Middle frontal gyrus (tissue), 1 donor: ENCODE measurements at regions not wholly inside any gene's neighbourhood (a gene's known extent, or its start where the extent isn't known, plus 50 kb on each side); places are given as distances from the start of the nearest gene placed in this dataset.
"Not testable (repeated sequence)": the region's sequence is repeated elsewhere in the genome, so short reads cannot be mapped to it uniquely, and the experiment has no call there.

Source experiments
- DNase-seq: peaks from one replicate; pipeline ENCODE4 v3.0.0-alpha.2; 2015; ENCODE audit warnings: low spot score; ENCODE audit errors: extremely low spot score

DNA sequence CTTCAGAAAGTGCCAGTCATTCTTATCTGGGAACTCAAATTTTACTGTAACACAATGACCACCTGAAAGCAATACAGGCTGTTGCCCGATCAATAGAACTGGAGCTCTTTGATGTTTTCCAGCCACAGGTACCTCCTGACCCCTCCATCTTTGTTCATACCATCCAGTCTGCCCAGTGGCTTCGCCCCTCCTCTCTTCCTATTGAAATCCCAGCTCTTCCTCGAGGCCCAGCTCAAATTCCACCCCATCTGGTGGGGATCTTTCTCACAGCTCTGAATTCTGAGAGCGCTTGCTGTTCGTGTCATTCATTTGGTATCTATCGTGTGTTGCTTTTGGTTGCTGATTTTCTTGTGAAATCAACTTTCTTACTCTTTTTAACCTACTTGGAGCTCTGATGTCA, 87.9 kb upstream of the CNKSR3 start:
- DNase-seq: no peak

DNA sequence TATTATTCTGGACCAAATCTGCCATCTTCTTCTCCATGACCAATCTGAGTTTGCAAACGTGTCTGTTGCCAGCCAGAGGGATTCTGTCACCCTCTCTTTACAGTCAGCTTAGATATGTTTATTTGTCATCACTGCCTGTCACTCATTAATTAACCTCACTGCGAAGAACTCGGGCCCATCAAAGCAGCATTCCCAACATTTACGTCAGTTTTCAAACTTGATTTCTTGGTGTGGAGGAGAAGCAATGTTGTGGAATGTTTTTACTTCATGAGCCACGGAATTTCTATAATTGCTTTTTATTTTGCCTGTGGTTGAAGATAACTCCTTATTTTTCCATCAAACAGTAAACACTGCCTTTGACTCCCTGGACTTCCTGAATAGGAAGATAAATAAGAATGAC, 91.8 kb upstream of the CNKSR3 start:
- DNase-seq: no peak

DNA sequence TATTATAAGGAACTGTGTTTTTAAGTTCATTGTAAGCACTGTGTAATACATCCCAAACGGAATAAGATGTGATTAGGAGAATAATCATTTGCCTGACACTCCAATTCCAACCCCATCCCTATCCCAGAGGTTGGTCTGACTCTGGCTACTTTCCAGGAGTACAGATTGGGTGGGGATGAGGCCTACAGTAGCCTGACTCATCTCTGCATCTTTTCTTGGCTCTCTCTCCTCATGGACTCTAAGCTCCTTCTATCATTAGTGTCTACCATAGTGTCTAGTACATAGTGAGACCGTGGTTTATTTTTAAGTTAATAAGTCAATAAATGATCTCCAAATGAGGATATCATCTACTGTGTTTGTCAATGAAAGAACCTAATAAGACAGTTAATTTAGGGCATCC, 92.2 kb upstream of the CNKSR3 start:
- DNase-seq: no peak

DNA sequence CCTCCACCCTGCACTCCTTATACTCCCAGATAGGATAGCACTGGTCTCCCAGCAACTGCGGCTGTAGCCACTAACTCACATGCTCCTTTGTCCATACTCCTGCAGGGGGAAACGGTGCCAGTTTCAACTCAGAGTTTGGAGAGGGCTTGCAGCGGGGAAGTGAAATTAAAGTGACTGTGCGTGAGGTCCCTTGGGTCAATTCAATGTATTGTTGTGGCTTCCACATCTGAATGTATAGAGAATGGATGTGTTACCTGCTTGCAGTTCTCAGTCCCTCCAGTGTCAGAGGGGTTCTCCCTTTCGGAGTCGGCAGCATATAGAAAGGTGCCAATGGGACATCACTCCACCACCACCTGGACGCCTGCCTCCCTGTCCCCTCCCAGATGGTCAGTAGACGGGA, 93.6 kb upstream of the CNKSR3 start:
- no peak for DNase-seq

DNA sequence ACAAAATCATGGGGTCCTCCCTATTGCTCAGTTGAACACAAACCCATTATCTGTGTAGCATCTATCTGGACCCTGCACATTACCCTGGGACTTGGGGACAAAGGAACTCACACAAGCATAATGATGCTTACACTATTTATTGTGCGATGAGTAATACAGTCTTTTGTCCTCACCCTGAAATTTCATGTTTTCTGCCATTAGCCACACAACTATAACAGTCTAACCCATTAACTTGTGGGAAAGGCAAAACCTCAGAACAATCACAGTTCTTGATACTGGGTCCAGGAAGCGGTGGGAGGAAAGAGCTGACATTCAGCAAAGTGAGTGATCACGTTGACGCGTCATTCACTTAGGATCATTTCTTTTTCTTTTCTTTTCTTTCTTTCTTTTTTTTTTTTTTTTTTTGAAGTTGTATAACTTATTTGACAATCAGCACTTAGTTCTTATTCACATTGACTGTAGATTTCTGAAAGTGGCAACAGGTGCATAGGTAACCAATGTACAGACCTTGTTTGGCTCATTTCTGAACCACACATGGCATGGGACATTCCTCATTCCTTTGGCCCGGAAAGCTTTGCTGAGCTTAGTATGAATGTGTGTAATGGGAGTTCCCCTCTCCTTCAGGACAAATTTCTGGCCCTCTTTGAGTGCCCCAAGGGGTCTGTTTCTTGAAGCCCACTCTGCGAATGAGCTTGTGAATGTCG, 94.8 kb upstream of the CNKSR3 start:
- DNase-seq: no peak

DNA sequence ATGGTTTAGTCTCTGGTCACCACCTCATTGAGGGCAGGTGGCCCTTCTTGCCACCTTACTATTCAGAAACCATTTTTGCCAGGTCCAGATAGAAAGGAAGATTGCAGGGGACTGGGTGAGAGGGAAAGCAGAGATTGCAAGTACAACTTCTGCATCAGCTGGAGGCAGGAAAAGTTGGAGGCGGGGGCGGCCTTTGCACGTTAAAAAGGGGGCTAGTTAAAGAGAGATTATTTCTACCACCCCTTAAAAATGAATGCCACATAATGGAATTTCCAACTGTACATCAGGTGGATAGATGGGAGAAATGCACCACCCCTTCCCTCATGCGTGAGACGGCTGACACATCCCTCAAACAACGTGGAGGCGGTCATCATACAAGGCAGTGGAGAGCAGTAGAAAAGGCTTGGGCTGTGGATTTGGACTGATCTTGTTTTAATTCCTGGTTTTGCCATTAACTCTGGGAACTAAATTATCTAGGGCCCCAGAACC, 95.4 kb upstream of the CNKSR3 start:
- no peak for DNase-seq

DNA sequence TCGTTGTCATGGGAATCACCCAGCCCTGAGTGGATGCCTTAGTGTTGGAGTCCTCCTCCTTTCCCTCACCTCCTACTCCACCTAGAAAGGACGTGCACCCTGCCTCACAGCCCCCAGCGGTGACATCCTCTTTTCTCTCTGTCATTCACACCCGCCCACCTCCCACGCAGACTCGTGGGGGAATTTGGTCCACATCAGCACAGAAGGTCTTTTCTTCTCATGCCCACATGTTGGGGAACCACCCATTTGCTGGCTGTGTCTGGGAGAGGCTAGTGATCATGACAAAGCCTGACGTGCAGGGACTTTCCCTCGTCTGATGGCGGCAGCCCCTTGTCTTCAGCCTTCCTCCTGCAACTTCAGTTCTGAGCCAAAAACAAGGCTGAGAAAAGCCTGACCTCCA, 96.0 kb upstream of the CNKSR3 start:
- no peak for DNase-seq

DNA sequence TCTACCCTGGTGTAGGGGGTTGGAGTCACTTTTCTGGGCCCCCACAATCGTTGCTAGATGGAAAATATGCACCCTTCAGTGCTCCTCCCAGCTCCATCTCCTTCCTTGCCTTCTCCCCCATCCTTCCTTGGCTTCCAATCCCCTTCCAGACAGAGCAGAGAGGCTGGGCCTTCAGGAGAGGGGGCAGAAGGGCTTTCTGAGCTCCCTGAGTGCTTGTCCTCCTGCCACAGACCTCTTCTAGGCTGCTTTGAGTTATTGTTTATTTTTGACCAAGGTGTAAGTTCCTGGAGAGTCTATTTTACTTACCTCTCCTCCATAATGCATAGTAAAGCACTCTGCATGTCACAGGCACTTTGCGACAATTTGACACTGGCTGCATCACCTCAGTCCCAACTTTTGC, 96.4 kb upstream of the CNKSR3 start:
- no peak for DNase-seq

DNA sequence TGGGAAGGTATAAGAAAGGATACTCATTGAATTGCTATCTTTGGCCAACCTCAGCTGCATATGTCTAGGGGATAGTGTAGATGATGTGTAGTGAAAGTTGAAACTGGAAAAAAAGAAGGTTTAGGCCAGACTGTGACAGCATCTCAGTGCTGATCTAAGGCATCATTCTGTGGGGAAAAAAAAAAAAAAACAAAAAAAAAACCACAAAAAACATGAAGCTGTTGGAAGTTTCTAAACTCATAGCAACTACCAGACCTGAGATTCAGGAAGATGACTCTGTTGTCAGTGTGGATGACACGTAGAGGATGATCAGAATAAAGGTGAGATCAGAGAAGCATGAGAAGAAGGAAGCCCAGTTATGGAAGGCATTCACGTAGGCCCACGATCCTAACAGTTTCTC, 100.8 kb upstream of the CNKSR3 start:
- DNase-seq: no peak

DNA sequence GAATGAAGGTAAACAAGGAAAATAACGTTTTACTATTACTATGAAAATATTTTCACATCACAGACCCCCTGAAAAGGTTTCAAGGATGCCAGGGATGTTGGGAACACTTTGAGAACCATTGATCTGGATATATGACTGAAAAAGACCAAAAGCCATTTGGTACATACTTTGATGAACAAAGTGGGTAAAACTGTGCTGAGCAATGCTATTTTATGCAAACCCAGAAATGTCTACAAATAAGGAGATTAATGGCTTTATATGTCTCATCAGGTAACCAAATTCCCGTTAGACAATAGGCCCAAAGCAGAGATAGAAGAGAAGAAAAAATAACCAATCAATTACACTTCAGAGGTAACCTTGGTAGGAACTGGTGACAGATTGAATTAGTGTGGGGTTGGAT, 101.4 kb upstream of the CNKSR3 start:
- no peak for DNase-seq

DNA sequence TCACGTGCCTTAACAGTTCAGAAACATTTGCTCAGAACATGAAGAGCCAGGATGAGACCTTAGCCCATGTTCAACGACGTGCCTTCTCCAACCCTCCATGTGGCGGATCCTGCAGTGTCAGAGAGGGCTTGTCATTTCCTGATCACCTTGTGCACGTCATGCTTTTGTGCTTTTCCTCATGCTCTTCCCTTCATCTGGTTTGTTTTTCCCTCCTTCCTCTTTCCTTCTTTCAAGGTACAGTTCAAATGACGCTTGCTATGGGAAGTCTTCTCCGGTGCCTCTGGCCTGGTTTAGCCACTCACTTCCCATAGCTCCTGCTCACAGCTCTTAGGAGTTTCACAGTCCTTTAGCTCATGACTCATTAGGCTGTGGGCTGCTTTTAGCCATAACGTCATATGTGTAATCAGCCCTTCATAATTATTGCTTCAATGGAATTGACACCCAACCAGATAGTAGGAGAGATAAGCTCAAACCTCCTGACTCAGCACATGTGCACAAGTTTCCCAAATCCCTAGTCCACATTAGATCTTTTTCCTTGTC, 102.7 kb upstream of the CNKSR3 start:
- DNase-seq: no peak

DNA sequence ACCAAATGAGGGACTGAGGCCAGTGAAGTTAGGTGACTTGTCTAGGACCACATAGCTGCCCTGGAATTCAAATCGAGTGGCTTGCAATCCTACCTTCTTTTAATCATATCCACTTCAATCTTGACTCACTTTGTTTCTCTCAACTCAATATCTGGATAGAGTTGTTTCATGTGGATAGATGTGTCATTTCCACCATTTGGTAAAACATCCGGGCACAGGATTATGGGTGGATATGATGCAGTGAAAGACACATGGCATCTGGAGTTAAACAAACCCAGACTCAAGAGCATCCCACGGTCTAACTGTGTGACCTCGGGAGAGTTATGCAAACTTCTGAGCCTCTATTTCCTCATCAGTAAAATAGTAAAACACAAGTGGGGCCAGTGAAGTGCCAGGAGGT, 103.6 kb upstream of the CNKSR3 start:
- DNase-seq: no peak

DNA sequence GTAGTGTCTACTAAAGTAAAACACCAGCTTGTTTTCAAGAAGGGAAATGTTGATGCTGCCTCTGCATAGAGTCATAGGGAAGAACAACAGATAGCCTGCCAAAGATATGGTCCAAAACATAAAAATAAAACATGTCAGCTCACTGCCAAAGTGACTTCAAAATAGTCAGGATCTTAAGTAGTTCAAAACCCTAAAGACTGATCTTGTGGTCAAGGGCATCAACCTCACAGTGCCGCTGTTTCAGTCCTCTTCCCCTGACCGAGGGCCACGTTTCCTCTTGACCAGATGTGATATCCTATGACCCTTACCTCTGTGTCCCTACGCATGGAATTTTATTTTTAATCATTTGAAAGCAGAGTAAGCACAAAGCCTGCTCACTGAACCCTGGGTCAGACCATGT, 104.2 kb upstream of the CNKSR3 start:
- no peak for DNase-seq

DNA sequence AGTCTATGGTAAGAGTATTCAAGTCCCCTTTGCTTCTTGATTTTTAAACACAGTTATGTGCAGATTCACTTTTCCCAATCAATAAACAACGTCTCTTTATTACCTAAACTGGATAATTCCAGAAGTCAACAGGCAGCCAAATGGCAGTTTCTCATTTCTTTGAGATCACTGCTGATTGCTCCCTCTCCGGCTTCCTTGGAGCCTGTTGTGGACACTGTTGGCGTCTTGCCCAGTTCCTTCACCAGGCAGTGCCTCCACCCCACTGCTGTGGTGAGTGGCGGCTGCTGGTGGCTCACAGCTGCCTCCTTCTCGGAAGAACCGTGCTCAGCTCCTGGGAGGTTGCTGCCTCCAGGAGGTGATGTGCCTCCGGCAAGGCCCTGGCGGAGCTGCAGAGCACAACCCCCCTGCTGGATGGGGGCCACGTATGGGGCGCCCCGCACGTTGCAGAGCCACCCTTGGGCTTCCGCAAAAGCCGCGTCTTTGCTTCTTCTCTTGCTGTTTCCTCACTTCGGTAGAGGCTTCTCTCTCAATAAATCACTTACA, 105.1 kb upstream of the CNKSR3 start:
- DNase-seq: no peak

DNA sequence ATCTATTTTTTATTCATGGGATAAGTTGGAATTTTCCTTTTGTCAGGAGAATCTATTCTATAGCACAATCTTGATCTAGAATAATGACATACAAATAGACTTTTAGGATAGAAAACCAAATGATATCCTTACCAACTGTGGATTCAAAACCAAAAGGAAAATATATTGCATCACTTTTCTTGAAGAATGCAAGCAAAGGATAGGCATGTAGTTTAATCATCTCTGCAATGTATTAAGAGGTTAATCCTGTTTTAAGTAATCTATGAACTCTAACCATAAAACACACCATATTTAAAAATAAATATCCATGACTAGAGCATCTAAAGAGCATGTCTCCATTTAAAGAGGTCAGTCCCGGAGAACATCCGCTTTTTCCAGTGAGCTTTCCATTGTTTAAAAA, 106.7 kb upstream of the CNKSR3 start:
- DNase-seq: no peak

DNA sequence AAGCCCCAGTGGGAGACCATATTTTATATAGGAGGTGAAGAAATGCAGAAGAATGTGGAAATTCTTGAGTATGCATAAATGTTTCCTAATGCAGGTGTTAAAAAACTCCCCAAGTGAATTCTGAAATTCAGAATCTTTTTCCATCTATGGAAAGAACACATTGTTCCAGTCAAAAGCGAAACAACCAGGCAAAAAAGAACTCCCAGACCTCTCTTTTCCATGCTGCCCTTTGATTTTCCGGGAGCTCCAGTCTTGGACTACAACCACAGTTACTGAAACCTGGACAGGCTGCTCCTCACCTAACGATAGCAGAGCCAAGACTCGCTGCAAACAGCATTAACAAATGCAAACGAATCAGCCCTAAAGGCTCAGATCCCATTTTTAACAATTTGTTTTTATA, 108.7 kb upstream of the CNKSR3 start:
- no peak for DNase-seq

DNA sequence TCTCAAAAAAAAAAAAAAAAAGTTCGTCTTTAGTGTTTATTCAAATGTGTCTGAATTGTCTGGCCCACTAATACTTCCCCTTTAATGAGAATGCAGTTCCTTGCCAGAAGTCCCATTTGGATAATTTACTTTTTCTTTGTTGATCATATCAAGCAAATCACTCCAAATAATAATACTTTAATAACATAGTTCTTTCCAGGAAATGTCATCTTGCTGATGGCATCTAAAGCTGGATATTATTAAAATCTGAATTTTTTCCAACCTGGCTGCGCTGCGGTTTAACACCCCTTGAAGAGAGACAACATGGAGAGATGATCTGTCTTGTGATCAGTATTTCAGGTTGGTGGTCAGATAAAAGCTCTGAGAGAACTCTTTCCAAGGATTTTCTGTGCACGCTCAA, 111.2 kb upstream of the CNKSR3 start:
- no peak for DNase-seq

DNA sequence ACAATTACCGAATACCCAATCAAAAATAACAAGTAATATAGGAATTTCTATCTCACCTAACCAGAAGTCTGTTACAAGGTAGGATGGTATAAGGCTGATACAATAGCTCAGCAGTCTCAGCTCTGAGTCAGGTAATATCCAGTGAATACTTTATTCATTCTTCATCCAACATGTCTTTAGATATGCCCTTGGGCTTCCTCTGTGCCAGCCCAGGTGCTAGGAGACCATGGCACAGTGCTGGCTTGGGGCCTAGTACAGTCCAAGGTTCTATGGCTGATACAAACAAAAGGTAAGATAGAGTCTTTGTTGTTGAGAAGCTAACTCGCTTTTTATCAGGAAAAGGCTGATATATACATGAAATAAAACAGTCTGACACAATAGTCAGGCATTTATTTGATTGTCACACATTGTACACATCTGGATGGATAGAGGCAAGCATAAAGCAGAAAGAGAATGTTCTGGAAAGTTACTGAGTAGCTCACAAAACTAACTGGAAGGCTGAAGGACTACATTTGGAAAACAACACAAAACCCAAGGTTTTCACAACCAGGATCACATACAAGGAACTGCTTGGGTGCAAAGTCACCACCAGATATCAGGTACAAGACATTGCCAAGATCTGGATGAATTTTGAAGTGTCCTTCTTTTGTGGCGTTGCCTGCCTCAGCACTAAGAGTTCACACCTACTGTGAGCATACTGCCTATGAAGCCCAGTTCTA, 110.4 kb upstream of the SCAF8 start:
- no peak for DNase-seq

DNA sequence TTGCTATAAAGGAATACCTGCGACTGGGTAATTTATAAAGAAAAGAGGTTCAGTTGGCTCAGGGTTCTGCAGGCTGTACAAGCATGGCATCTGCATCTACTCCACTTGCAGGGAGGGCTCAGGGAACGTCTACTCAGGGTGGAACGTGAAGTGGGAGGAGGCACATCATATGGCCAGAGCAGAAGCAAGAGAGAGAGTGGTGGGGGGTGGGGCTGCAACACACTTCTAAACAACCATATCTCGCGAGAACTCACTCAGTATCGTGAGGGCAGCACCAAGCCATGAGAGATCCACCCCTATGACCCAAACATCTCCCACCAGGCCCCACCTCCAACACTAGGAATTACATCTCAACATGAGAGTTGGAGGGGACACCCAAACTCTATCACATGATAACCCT, 109.8 kb upstream of the SCAF8 start:
- no peak for DNase-seq

DNA sequence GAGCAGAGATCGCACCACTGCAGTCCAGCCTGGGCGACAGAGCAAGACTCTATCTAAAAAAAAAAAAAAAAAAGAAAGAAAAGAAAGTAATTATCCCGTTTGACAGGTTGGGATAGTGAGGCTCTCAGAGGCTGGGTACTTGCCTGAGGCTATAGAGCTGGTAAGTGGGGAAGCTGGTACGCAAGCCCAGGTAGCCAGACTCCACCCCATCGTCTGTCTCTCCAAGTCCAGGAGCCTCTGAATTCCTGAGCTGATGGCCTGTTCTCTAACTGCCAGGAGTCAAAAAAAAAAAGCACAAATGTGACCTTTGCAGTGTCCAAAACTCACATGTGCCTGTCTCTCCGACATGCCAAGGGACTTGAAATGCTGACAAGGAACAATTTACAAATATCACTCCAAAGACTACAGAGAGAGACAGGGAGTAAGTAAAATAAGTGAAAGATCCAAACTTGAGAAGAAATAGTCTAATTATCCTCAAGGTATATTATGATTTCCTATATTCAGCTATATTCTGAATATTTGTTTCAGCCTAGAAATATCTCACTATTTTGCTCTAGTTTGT, 109.1 kb upstream of the SCAF8 start:
- DNase-seq: no peak

DNA sequence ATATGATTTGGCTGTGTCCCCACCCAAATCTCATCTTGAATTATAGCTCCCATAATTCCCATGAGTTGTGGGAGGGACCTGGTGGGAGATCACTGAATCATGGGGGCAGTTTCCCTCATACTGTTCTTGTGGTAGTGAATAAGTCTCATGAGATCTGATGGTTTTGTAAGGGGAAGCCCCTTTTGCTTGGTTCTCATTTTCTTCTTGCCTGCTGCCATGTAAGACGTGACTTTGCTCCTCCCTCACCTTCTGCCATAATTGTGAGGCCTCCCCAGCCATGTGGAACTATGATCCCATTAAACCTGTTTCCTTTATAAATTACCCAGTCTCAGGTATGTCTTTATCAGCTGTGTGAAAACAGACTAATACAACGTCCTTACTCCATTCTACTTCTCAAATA, 108.5 kb upstream of the SCAF8 start:
- DNase-seq: not testable (repeated sequence)

DNA sequence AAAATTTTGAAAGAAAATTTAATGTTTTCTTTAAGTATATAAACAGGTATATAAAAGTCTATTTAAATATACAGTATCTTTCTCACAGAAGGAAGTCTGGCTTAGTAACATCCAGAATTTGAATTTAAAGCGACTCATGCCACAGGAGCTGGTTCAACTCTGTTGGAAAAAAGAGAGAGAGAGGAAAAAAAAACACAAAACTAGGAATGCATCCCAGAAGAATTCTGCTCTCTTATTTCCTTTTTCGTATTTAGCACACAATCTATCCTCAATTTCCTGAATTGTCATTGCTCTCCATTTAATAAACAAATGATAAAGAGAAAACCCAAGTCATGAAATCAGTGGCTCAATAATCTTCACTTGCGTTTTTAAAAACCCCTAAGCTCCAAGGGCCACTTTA, 107.5 kb upstream of the SCAF8 start:
- no peak for DNase-seq
